Nephron progenitor cell (in vitro differentiated cells): ENCODE measurements at regions not wholly inside any gene's neighbourhood (a gene's known extent, or its start where the extent isn't known, plus 50 kb on each side); places are given as distances from the start of the nearest gene placed in this dataset.
A peak's percentile ranks its signal among the peaks of the same experiment; 100 is the strongest.

ENCODE experiments used
- DNase-seq: peaks from one replicate; pipeline ENCODE4 v3.0.0; 2021
- H3K27ac Mint-ChIP-seq: 2 replicates; pipeline ENCODE4 v1.8.0; 2021; ENCODE audit warnings: mild to moderate bottlenecking, moderate library complexity, mixed read lengths
- H3K27me3 Mint-ChIP-seq: 2 replicates; pipeline ENCODE4 v1.8.0; 2021; ENCODE audit warnings: mild to moderate bottlenecking, low read depth, mixed read lengths; ENCODE audit not compliant: poor library complexity
- H3K36me3 Mint-ChIP-seq: 2 replicates; pipeline ENCODE4 v1.8.0; 2021; ENCODE audit warnings: low read depth, mixed read lengths
- H3K4me1 Mint-ChIP-seq: 2 replicates; pipeline ENCODE4 v1.8.0; 2021; ENCODE audit warnings: mixed read lengths
- H3K4me3 Mint-ChIP-seq: 2 replicates; pipeline ENCODE4 v1.8.0; 2021; ENCODE audit warnings: mild to moderate bottlenecking, moderate library complexity, mixed read lengths
- H3K9me3 Mint-ChIP-seq: 2 replicates; pipeline ENCODE4 v1.8.0; 2021; ENCODE audit warnings: mild to moderate bottlenecking, moderate library complexity, mixed read lengths
- CTCF ChIP-seq: fragments of 200-600 bp; sonication (generic); IDR thresholded peaks from 2 replicates; pipeline ENCODE4 v1.5.0; 2021; ENCODE audit warnings: antibody characterized with exemption

- no peaks in the 10 kb centered on the region for H3K36me3 Mint-ChIP-seq
- DNase-seq = no peak
- H3K4me3 Mint-ChIP-seq = no peak overlapping the region
- H3K27me3 Mint-ChIP-seq = peaks cover 59% of the 10 kb centered on the region
- TF ChIP-seq CTCF = no peak
- no peak overlapping the region for H3K27ac Mint-ChIP-seq
- no peaks in the 10 kb centered on the region for H3K4me1 Mint-ChIP-seq
- no peaks in the 10 kb centered on the region for H3K9me3 Mint-ChIP-seq
Measured at GRCh38 chr5:5883562-5883961, 461.1 kb downstream of the ICE1 start.

GRCh38 chr5:5883146-5883545 is 460.7 kb downstream of the ICE1 start:
- Mint-ChIP-seq H3K36me3 (no peaks in the 10 kb centered on the region), H3K9me3 (no peaks in the 10 kb centered on the region), H3K4me1 (no peaks in the 10 kb centered on the region), H3K27me3 (peaks cover 59% of the 10 kb centered on the region), H3K4me3 (no peak overlapping the region), H3K27ac (no peak overlapping the region)
- TF ChIP-seq CTCF = no peak
- DNase-seq = no peak

- Mint-ChIP-seq H3K9me3 (no peaks in the 10 kb centered on the region), H3K27ac (no peak overlapping the region), H3K27me3 (peaks cover 56% of the 10 kb centered on the region), H3K4me1 (no peaks in the 10 kb centered on the region), H3K4me3 (no peak overlapping the region), H3K36me3 (no peaks in the 10 kb centered on the region)
- no peak for DNase-seq
- no peak for TF ChIP-seq CTCF
Measured at GRCh38 chr5:5882706-5883105, 460.2 kb downstream of the ICE1 start.

- H3K9me3 Mint-ChIP-seq = no peaks in the 10 kb centered on the region
- peak; percentile 23 for DNase-seq
Measured at GRCh38 chr5:5881294-5881693, 458.8 kb downstream of the ICE1 start.

GRCh38 chr5:5880077-5880763 is 457.7 kb downstream of the ICE1 start:
- no peak for TF ChIP-seq CTCF
- Mint-ChIP-seq H3K4me1 (no peaks in the 10 kb centered on the region), H3K9me3 (no peaks in the 10 kb centered on the region), H3K4me3 (no peak overlapping the region), H3K27ac (no peak overlapping the region), H3K36me3 (no peaks in the 10 kb centered on the region), H3K27me3 (peaks cover 40% of the 10 kb centered on the region)
- DNase-seq = no peak

More at GRCh38 chr5:5881294-5881693, 458.8 kb downstream of the ICE1 start:
- TF ChIP-seq CTCF = peak; percentile 28
- no peaks in the 10 kb centered on the region for H3K36me3 Mint-ChIP-seq
- H3K4me1 Mint-ChIP-seq = no peaks in the 10 kb centered on the region
- no peak overlapping the region for H3K4me3 Mint-ChIP-seq
- H3K27me3 Mint-ChIP-seq = peaks cover 45% of the 10 kb centered on the region
- no peak overlapping the region for H3K27ac Mint-ChIP-seq

GRCh38 chr5:5857396-5857795 is 434.9 kb downstream of the ICE1 start:
- H3K9me3 Mint-ChIP-seq = no peaks in the 10 kb centered on the region
- no peaks in the 10 kb centered on the region for H3K36me3 Mint-ChIP-seq
- H3K27me3 Mint-ChIP-seq = peaks cover 15% of the 10 kb centered on the region
- DNase-seq = no peak
- no peak for TF ChIP-seq CTCF
- no peak overlapping the region for H3K4me3 Mint-ChIP-seq
- H3K4me1 Mint-ChIP-seq = no peaks in the 10 kb centered on the region
- no peak overlapping the region for H3K27ac Mint-ChIP-seq
